Astrocyte (in vitro differentiated cells and primary cell): ENCODE measurements at regions not wholly inside any gene's neighbourhood (a gene's known extent, or its start where the extent isn't known, plus 50 kb on each side); places are given as distances from the start of the nearest gene placed in this dataset.

Experiments
- CTCF ChIP-seq: IDR thresholded peaks from 2 replicates; pipeline ENCODE4 v1.5.1; 2011; ENCODE audit warnings: low read depth, mild to moderate bottlenecking, inconsistent platforms, low read length, moderate library complexity; ENCODE audit not compliant: insufficient read depth
- EZH2 ChIP-seq: IDR thresholded peaks from 2 replicates; pipeline ENCODE4 v1.6.1; 2012; ENCODE audit warnings: mild to moderate bottlenecking, low read length, inconsistent platforms; ENCODE audit not compliant: insufficient read depth

GRCh38 chr12:126400831-126401230 lies 1335.6 kb downstream of the AACS start:
- TF ChIP-seq CTCF (no peak), EZH2 (no peak)
